ENCODE measurements at regions not wholly inside any gene's neighbourhood (a gene's known extent, or its start where the extent isn't known, plus 50 kb on each side); places are given as distances from the start of the nearest gene placed in this dataset.

DNA sequence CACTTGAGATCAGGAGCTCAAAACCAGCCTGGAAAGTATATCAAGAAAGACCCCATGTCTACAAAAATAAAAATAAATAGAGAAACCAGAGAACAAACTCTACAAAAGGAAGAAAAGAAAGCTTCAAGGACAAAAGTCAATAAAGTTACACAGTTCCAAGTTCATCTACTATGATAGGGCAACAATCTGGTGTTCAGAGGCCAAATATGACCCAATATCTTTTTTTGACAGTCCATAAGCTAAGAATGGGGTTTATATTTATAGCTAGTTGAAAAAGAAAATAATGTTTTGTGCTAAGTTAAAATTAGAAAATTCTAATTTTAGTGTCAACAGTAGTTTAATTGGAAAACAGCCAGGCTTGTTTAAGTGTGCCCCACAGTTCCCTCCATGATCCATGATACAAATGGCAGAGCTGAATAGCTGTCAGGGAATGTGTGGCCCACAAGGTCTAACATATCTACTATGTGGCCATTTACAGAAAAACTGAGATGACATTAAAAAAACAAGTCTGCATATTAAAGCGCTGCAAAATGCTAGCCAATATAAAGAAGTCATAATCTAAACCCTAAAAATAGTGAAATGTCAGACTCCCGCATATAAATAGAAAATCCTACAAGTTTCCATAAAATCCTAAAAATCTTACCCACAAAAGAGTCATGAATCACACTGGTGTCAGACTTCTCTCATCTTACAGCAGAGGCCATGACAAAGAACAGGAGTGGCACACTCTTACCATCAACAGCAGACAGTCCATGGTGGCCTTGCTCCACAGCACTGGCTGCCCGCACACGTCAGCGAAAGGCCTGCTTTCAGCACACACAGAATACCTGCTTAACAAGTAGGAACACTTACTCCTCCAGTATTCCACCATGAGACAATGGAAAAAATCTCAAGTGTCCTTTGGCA, 281.9 kb upstream of the HSFY2 start:
- no peak for DNase-seq

DNA sequence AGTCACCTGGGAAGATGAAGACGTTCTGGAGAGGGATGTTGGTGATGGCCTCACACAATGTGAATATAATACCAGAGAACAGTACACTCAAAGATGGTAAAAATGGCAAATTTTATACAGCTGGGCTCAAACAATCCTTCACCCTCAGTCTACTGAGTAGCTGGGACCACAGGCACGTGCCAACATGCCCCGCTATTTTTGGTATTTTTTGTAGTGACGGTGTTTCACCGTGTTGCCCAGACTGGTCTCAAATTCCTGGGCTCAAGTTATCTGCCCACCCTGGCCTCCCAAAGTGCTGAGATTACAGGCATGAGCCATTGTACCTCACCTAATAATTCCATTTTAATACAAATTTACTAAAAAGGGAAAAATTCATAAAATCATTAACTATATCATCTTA, 280.3 kb upstream of the HSFY2 start:
- DNase-seq, result no peak

DNA sequence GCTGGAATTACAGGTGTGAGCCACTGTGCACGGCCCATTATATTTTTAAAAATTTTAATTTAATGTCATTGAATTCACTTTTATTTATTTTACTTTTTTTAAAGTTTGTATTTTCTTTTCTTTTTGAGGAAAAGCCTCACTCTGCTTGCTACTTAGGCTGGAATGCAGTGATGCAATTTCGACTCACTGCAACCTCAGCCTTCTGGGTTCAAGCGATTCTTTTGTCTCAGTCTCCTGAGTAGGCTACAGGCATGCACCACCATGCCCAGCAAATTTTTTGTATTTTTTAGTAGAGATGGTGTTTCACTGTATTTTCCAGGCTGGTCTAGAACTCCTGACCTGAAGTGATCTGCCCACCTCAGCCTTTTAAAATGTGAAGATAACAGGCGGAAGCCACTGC, 277.5 kb upstream of the HSFY2 start:
- DNase-seq, result no peak

DNA sequence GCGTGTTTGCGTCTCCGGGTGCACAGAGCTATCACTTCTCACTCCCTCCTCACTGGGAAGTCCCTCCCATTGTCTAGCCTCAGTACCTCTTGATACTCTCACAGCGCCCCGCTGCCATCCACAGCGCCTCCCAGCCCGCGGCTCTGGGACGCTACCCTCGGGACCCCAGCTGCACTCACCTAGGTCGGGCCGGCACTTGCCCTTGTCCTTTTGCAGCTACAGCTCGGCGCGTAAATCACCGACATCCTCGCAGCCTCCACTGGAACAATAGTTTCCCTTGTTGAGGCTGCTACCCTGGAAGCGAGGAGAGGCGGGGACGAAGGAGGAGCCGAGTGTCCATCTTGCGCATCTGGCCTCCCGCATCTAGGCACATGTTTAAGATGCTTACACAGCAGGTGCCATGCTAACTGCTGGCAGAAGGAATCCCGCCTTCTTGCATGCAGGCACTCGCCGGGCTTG, 269.5 kb upstream of the HSFY2 start:
- DNase-seq, result no peak

DNA sequence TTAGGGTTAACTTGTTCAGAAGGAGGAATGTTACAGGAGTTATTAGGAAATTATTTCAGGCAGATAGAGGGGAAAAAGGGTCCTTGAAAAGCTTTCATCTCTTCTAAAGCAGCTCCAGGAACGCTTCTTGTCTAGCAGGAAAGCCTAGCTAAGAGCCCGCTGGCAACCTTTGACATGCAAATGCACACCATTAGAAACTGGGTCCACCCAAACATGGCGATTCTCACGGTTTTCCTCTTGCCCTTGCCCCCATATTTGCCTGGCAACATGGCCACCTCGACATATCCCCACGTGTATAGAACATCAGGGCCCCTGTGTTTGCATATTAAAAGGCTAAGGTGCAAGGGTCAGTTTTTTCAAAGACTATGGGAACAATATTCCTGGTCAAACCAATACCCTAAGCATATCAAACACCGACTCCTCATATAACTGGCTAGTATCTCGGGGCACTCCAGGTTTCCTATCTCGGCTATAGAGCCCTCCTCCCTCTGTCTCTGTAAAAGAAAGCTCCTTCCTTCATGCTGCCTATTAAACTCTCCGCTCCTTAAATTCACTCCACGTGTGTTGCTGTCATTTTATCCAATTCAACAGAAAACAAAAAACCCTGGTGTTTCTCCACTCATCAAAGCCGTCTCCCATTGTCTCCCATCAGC, 268.9 kb upstream of the HSFY2 start:
- no peak for DNase-seq

DNA sequence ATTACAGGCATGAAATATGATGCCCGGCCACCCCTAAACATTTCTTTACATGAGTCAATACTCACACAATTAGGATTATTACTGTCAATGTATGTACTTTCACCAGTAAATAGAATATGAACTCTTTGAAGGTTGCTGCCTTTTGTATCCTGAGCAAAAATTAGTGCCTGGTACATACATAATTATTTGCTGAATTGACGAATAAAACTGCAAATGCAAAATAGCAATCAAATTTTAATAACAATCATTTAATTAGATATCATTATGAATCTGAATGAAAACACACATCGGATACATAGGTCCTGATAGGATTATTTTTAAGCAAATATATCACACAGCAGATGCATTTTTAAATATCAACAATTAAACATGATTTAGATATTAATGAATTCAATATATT, 253.1 kb upstream of the HSFY2 start:
- DNase-seq, result no peak

DNA sequence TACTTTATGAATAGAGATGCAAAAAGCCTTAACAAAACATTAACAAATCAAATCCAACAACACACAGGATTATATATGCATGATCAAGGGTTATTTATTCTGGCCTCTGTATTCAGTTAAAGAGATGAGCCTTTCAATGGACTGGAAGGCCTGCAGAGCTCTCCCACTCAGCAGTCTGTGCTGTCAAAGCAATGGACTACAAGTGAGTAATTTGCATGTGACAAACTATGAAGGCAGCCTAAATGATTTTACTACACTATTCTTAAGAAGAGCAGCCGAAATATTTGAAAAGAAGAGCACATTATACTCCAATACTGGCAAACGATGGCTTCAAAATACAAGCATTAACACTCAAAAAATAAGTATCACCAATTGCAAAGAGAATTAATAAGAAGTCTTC, 250.4 kb upstream of the HSFY2 start:
- DNase-seq, result no peak

DNA sequence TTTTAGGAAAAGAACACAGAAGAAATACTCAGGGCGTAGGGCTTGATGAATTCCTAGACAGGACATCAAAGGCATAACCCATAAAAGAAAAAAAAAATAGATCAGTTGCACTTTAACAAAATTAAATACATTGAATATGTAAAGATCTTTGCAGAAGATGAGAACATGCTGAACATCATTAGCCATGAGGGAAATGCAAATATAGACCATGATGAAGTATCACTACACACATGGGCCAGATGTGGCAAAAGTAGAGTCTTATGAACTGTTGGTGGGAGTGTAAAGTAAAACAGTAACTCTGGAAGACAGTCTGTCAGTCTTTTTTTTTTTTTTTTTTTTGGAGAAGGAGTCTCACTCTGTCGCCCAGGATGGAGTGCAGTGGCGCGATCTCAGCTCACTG, 246.7 kb upstream of the HSFY2 start:
- DNase-seq, result no peak

DNA sequence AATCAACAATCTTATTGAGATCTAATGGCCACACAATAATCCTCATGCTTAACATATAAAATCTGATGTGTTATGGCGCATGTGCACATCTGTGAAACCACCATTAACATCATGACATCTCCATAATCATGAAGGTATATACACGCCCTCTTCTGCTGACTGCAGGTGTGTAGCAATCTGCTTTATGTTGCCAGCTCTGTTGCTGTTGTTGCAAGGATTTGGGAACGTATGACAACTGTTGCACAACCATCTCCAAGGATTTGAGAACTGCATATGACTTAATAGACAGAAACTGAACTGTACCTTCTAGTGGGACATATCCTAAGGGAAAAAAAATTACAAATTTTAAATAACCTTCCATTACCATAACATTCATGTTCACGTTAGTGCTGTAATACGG, 243.5 kb upstream of the HSFY2 start:
- DNase-seq, result no peak

DNA sequence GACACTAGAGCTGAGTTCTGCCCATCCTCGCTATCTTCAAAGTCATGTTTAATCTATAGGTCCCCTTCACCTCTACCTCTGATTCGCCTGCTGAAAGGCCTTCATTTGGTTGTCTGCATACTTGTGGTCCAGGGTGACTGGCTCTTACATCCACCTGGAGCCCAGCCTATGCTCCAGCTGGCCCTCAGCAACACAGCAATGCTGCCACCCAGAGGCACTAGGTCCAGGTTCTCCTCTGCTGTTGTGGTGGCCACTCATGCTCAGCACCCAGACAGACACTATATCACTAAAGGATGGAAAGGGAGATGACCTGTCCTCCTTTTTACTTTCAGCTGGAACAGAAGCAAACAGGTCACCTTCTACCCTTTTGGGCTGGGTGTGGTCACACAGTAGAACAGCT, 242.3 kb upstream of the HSFY2 start:
- DNase-seq, result no peak

DNA sequence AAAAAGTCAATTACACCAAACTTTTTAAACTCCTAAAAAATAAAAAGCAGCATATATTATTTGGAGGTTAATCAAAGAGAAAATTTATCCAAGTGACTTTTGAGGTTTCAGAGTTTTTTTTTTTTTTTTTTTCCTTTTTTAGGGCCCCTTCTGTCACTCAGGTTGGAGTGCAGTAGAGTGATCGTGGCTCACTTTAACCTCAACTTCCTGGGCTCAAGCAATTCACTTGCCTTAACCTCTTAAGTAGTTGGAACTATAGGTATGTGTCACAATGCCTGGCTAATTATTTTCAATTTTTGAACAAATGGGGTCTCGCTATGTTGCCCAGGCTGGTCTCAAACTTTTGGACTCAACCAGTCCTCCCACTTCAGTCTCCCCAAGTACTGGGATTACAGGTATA, 241.7 kb upstream of the HSFY2 start:
- no peak for DNase-seq

DNA sequence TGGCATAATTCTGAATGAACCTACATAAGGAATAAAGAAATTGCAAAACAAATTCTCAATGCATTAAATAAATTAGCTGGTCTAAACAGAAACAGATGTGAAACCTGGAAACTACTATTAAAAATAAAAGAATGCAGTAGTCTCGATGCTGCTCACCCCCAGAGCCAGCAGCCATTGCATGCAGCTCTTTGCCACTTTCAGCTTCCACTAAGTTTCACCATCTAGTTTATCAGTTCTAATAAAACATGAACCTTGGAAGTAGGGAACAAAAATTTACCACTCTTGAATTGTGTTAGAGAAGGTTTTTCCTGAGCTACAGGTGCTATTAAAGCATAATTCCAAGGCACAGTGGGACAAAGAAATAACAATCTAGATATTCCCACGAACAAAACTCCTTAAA, 239.4 kb upstream of the HSFY2 start:
- DNase-seq, result peak in 1 of 3 donors; percentile 11

DNA sequence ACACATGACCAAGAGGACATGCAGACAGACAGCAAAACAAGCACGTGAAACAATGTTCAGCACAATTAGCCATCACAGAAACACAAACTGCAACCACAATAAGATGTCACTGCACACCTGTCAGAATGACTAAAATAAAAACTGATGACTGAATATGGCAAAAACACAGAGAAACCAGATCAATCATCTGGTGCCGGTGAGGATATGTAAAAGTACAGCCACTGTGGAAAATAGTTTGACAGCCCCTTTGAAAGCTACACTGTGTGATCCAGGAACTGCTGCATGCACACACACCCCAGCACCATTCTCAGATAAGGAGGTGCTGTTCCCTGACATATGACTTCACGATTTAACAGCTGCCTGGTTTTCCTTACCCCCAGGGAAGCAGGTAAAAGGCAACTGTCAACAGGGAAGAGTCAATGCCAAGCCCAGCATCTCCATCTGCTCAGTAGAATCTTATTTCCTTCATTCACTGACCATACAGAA, 238.1 kb upstream of the HSFY2 start:
- DNase-seq, result no peak

DNA sequence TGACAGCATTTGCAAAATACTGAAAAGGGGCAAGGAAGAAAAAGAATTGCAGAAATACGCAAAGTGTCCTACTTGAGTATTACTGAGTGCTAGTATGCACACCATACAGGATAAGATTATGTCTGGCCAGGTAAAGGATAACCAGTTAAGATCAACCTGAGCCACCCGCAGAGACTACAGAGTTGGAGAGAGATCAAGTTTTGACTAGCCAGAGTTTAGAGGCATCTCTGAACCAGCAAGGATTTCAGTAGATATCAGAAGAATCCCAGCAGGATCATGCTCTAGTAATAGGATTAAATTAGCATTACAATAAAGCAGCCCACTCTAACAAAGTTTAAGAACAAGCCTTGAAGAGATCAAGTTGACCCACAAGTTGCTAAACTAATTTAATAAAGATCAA, 232.7 kb upstream of the HSFY2 start:
- DNase-seq, result no peak

DNA sequence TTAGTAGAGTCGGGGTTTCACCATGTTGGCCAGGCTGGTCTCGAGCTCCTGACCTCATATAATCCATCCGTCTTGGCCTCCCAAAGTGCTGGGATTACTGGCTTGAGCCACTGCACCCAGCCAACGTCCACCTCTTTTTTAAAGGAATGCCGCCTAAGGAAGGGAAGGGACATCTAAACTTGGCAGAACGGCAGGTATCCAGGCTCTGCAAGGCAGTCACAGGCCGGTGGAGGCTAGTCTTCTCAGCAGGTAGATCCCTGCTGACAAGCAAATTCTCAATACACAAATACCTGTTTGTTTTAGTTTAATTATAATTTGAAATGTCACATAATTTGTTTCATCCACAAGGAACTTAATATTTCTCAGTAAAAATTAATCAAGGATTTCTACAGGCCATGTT, 232.0 kb upstream of the HSFY2 start:
- no peak for DNase-seq

DNA sequence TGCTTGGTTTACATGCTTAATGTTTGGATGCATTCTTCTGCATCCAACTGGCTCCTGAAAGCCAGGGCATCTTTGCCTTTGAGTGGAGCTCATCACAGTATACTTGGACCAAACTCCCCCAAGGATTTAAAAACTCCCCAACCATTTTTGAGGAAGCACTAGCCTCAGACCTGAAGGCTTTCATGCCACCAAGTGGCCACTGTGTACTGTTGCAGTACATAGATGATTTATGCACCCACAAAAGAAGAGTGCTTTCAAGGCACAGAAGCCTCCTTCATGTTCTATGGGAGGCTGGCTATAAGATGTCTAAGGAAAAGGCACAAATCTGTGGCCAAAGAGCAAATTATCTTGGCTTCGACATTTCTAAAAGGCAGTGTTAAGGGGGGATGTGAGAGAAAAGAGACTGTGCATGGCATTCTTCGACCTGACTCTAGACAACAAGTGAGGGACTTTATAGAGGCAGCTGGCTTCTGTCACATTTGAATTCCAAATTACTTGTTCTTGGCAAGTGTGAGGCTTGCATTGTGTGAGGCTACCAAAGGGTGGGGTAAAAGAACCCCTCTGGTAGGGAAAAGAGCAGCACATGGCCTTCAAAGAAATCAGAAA, 224.2 kb upstream of the HSFY2 start:
- DNase-seq, result no peak

DNA sequence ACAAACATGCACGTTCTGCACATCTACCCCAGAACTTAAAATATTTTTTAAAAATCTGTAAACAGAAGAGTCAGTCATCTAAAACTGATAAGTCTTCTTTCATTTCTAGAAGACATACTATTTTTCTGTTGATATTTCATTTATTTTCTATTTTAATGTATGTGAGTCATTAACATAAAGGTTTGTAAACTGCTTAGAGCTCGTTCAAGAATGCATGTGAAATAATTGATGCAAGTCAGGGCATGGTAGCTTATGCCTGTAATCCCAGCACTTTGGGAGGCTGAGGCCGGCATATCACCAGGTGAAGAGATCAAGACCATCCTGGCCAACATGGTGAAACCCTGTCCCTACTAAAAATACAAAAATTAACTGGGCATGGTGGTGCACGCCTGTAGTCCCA, 219.9 kb upstream of the HSFY2 start:
- DNase-seq, result no peak

DNA sequence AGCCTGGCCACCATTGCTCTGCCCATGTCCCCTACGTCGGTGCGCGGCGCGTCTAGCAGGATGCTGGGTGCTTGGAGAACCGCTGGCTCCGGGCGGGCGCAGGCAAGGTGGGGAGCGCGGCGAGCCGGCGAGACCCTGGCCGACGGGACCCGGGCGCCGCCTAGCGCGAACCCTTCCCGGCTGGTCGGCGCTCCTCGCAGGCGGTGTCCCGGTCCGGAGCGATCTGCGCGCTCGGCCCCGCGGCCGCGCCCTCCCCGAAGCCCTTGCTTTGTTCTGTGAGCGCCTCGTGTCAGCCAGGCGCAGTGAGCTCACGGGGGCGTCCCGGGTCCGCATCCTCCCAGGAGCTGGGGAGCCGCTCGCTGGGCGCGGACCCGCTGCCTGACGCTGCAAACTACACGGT, 219.1 kb upstream of the HSFY2 start:
- peak in 1 of 3 donors; percentile 4 for DNase-seq

DNA sequence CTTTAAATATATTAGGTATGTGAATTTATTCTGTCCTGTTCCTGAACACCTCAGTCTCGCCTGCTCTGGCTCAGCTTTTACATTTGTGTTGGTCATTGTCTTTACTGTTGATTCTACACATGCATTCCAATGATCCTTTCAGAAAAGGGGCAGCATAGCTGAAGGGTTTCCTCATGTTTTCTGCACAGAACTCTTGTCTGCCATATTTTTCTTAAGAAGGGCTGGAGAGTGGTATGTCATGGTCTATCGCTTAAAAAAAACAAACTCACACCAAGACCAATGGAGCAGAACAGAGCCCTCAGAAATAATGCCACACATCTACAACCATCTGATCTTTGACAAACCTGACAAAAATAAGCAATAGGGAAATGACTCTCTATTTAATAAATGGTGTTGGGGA, 215.8 kb upstream of the HSFY2 start:
- DNase-seq, result no peak

DNA sequence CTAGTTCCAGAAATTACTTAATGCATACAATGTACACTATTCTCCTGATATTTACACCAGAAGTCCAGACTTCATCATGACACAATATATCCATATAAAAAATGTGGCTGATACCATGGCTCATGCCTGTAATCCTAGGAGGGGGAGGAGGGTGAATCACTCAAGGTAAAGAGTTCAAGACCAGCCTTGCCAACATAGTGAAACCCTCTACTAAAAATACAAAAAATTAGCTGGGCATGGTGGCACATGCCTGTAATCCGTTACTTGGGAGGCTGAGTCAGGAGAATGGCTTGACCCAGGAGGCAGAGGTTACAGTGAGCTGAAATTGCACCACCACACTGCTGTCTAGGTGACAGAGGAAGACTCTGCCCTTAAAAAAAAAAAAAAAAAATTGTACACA, 192.5 kb upstream of the HSFY2 start:
- DNase-seq, result no peak

DNA sequence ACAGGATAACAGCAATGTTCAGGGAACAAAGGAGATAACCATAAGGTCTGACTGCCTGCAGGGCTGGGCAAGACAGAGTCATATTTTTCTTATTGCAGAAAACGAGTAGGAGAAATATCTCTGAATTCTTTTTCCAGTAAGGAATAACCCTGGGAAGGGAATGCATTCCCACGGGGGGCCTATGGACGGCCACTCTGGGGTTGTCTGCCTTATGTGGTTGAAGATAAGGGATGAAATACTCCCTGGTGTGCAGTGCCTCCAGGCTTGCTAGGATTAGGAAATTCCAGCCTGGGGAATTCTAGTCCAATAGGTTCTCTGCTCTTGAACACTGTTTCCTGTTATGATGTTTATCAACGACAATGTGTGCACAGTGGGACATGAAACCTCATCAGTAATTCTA, 185.3 kb upstream of the HSFY2 start:
- no peak for DNase-seq

DNA sequence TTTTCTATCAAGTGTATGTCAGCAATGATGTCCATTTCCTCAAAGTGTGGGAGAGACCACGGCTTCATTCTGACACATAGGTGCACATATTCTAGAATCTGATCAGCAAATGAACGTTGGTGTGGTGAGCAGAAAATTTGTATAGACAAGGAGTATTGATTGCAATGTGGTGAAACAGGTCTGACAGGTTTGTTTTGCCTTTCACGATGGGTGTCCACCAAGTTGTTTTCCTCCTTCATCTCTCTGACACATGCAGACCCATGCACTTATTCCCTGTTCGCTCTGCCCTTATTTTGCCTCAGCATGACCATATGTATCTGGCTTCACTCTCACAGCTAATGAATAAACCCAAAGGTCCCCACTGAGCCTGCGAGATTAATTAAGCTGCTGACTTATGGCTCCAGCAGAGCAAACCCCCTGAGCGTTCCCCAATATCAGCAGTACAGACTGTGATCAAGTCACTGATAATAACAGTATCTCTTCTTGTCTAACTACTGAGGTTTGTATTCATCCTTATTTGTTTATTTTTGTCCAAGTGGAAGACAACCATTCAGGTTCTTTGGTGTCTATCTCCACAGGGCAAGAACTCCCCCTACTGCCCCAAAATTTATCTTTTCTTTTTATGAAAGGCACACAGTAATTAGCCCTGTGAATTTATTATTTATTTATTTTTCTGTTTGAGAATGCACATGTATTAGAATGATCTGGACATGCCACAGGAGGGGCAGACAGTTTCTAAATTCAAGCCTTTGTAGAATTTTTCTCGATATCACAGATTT, 178.3 kb upstream of the HSFY2 start:
- no peak for DNase-seq

All from muscle of back (tissue), 3 donors.